HEK293T (cell line): ENCODE measurements at regions not wholly inside any gene's neighbourhood (a gene's known extent, or its start where the extent isn't known, plus 50 kb on each side); places are given as distances from the start of the nearest gene placed in this dataset.

ENCODE experiments used
- BHLHE40 ChIP-seq: fragments of 450-650 bp; IDR thresholded peaks from 2 replicates; pipeline ENCODE4 v1.6.1; 2016; ENCODE audit warnings: mild to moderate bottlenecking, moderate library complexity, borderline replicate concordance
- CTBP1 ChIP-seq: fragments of 450-650 bp; IDR thresholded peaks from 2 replicates; pipeline ENCODE4 v1.6.1; 2016; ENCODE audit warnings: borderline replicate concordance
- ELF4 ChIP-seq: fragments of 450-650 bp; IDR thresholded peaks from 2 replicates; pipeline ENCODE4 v1.6.1; 2017; ENCODE audit warnings: antibody characterized with exemption
- FOXM1 ChIP-seq: fragments of 450-650 bp; IDR thresholded peaks from 2 replicates; pipeline ENCODE4 v1.6.1; 2017; ENCODE audit warnings: mild to moderate bottlenecking, borderline replicate concordance
- LEF1 ChIP-seq: fragments of 450-650 bp; IDR thresholded peaks from 2 replicates; pipeline ENCODE4 v1.6.1; 2017; ENCODE audit warnings: mild to moderate bottlenecking, borderline replicate concordance
- NFRKB ChIP-seq: fragments of 450-650 bp; IDR thresholded peaks from 2 replicates; pipeline ENCODE4 v1.6.1; 2016; ENCODE audit warnings: mild to moderate bottlenecking, moderate library complexity
- SP1 ChIP-seq: fragments of 450-650 bp; IDR thresholded peaks from 2 replicates; pipeline ENCODE4 v1.6.1; 2017
- SUZ12 ChIP-seq: fragments of 450-650 bp; IDR thresholded peaks from 2 replicates; pipeline ENCODE4 v1.6.1; 2016; ENCODE audit warnings: mild to moderate bottlenecking
- TARDBP ChIP-seq: fragments of 450-650 bp; IDR thresholded peaks from 2 replicates; pipeline ENCODE4 v1.6.1; 2016
- TF ChIP-seq, protein P1 (sequence below): fragments of 450-650 bp; IDR thresholded peaks from 2 replicates; pipeline ENCODE4 v1.6.1; 2016

DNA sequence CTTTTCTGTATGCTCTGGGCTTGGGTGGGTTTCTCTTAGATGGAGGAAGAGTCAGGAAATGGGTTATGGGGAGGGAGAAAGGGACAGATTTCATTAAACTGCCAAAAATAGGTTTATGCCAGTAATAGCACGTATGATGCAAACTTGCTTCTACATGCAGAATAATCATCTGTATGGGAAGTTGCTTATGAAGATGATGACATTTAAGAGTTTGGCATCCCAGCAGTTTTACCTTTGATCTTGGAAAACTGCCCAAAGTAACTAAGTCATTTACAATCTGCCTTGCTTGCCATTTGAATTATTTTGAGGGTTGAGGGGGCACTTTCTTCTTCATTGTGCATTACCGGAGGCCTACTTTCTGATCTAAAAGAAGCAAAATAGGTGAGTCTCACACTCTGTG is 282.9 kb upstream of the ANKRD55 start:
- TF ChIP-seq SP1 (no peak), FOXM1 (no peak), SUZ12 (no peak), TARDBP (no peak), CTBP1 (no peak), ELF4 (no peak), BHLHE40 (no peak), NFRKB (no peak), LEF1 (no peak)
- TF ChIP-seq, protein P1, sequence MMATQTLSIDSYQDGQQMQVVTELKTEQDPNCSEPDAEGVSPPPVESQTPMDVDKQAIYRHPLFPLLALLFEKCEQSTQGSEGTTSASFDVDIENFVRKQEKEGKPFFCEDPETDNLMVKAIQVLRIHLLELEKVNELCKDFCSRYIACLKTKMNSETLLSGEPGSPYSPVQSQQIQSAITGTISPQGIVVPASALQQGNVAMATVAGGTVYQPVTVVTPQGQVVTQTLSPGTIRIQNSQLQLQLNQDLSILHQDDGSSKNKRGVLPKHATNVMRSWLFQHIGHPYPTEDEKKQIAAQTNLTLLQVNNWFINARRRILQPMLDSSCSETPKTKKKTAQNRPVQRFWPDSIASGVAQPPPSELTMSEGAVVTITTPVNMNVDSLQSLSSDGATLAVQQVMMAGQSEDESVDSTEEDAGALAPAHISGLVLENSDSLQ: no peak
